NT2/D1 (cell line): ENCODE measurements at regions not wholly inside any gene's neighbourhood (a gene's known extent, or its start where the extent isn't known, plus 50 kb on each side); places are given as distances from the start of the nearest gene placed in this dataset.

Source experiments
- YY1 ChIP-seq: IDR thresholded peaks from 2 replicates; pipeline ENCODE4 v1.6.1; 2011; ENCODE audit not compliant: insufficient read length, insufficient read depth
- ZNF274 ChIP-seq: IDR thresholded peaks from 2 replicates; pipeline ENCODE4 v1.6.1; 2011; ENCODE audit warnings: mild to moderate bottlenecking, low read depth, low read length

DNA sequence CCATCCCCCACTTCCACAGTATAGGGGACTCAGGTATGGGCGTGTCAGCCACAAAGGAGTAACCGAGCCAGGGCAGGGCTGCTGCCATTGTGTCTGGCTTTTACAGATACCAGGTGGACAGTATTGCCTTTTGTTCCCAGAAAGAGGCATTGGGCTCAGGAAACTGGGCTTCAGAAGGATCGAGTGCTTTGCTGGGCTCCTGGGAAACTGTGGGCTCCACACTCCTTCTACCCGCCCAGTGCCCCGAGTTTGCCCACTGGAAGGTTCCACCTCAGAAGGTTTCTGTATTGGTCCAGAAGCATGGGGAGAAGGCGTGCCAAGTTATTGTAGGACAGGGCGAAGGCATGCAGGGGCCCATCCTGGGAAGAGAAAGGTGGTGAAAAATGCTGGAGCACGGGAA, 894.4 kb downstream of the TBC1D22A start:
- TF ChIP-seq YY1 = no peak
- TF ChIP-seq ZNF274 = no peak
